SK-N-SH treated with all-trans-retinoic acid at 6 μM for 48 hours (cell line): ENCODE measurements at regions not wholly inside any gene's neighbourhood (a gene's known extent, or its start where the extent isn't known, plus 50 kb on each side); places are given as distances from the start of the nearest gene placed in this dataset.

Experiments used
- ATAC-seq: fragments of 200-7000 bp; cut with Tn5 transposase; 3 replicates; pipeline ENCODE4 v1.9.1; 2020; ENCODE audit warnings: mild to moderate bottlenecking, moderate library complexity
- ARNTL ChIP-seq: fragments of 450-650 bp; formaldehyde crosslinking; IDR thresholded peaks from 2 replicates; pipeline ENCODE4 v1.5.0; 2020; ENCODE audit warnings: low read depth, mild to moderate bottlenecking, moderate library complexity, borderline replicate concordance
- BACH2 ChIP-seq: fragments of 250-450 bp; sonication (Bioruptor Pico); IDR thresholded peaks from 2 replicates; pipeline ENCODE4 v1.9.0; 2021; ENCODE audit warnings: mild to moderate bottlenecking, borderline replicate concordance
- CSDC2 ChIP-seq: fragments of 250-450 bp; sonication (Bioruptor Pico); IDR thresholded peaks from 2 replicates; pipeline ENCODE4 v1.5.0; 2020; ENCODE audit warnings: mild to moderate bottlenecking, moderate library complexity
- ISL1 ChIP-seq: fragments of 250-450 bp; sonication (Bioruptor Pico); IDR thresholded peaks from 2 replicates; pipeline ENCODE4 v2.1.2; 2022; ENCODE audit warnings: mild to moderate bottlenecking, moderate library complexity
- OSR1 ChIP-seq: fragments of 250-450 bp; sonication (Bioruptor Pico); IDR thresholded peaks from 2 replicates; pipeline ENCODE4 v1.8.0; 2022; ENCODE audit warnings: moderate library complexity, mild to moderate bottlenecking, inconsistent platforms
- RARB ChIP-seq: fragments of 250-450 bp; sonication (Bioruptor Pico); IDR thresholded peaks from 2 replicates; pipeline ENCODE4 v1.8.0; 2021; ENCODE audit warnings: mild to moderate bottlenecking, moderate library complexity
- TCF4 ChIP-seq: fragments of 250-450 bp; sonication (Bioruptor Pico); IDR thresholded peaks from 2 replicates; pipeline ENCODE4 v1.8.0; 2021; ENCODE audit warnings: mild to moderate bottlenecking, moderate library complexity, borderline replicate concordance
- TOX ChIP-seq: fragments of 250-450 bp; sonication (Bioruptor Pico); IDR thresholded peaks from 2 replicates; pipeline ENCODE4 v1.8.0; 2021; ENCODE audit warnings: mild to moderate bottlenecking, moderate library complexity, borderline replicate concordance
- ZC3H10 ChIP-seq: fragments of 250-450 bp; sonication (Bioruptor Pico); IDR thresholded peaks from 2 replicates; pipeline ENCODE4 v1.5.1; 2021; ENCODE audit warnings: mild to moderate bottlenecking, moderate library complexity
- ZFP3 ChIP-seq: fragments of 250-450 bp; sonication (Bioruptor Pico); IDR thresholded peaks from 2 replicates; pipeline ENCODE4 v1.5.0; 2020; ENCODE audit warnings: mild to moderate bottlenecking, moderate library complexity
- ZFP30 ChIP-seq: fragments of 450-650 bp; formaldehyde crosslinking; IDR thresholded peaks from 2 replicates; pipeline ENCODE4 v1.5.0; 2022; ENCODE audit warnings: mild to moderate bottlenecking, moderate library complexity
- ZNF565 ChIP-seq: fragments of 450-650 bp; formaldehyde crosslinking; conservative IDR thresholded peaks from 2 replicates; pipeline ENCODE4 v1.5.0; 2020; ENCODE audit warnings: low read depth, mild to moderate bottlenecking, moderate library complexity
- TF ChIP-seq, protein P1 (sequence below): fragments of 250-450 bp; sonication (Bioruptor Pico); IDR thresholded peaks from 2 replicates; pipeline ENCODE4 v1.5.1; 2021; ENCODE audit warnings: mild to moderate bottlenecking, moderate library complexity
- TF ChIP-seq, protein P2 (sequence below): fragments of 250-450 bp; sonication (Bioruptor Pico); IDR thresholded peaks from 2 replicates; pipeline ENCODE4 v1.5.1; 2020; ENCODE audit warnings: low read depth, mild to moderate bottlenecking, moderate library complexity
- TF ChIP-seq, protein P3 (sequence below): fragments of 250-450 bp; sonication (Bioruptor Pico); IDR thresholded peaks from 2 replicates; pipeline ENCODE4 v1.5.0; 2020; ENCODE audit warnings: mild to moderate bottlenecking, moderate library complexity
- TF ChIP-seq, protein P4 (sequence below): fragments of 250-450 bp; sonication (Bioruptor Pico); IDR thresholded peaks from 2 replicates; pipeline ENCODE4 v1.8.0; 2020; ENCODE audit warnings: mild to moderate bottlenecking, moderate library complexity, borderline replicate concordance

DNA sequence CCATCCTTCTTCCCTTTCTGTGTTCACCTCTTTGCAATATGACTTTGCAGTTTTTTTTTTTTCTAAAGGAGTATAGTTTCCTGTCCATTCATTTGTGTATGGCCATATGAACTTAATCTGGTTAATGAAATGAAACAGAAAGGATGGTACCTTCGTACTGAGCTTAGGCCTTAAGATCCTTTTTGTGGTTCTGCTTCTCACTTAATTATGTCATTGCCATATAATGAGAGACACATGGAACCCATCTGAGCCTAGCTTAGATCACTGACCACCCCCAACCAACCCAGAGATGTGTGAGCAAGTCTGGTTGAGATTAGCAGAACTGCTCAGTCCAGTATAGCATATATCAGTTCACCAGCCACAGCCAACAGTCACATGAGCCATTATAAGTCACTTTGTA, 1179.6 kb downstream of the HACE1 start:
- no peak for TF ChIP-seq CSDC2 (CRISPR knock-in tag)
- no peak for TF ChIP-seq TOX (CRISPR knock-in tag)
- no peak for TF ChIP-seq ARNTL
- TF ChIP-seq ZNF565, result no peak
- no peak for TF ChIP-seq TCF4 (CRISPR knock-in tag)
- no peak for TF ChIP-seq BACH2 (CRISPR knock-in tag)
- no peak for ATAC-seq

DNA sequence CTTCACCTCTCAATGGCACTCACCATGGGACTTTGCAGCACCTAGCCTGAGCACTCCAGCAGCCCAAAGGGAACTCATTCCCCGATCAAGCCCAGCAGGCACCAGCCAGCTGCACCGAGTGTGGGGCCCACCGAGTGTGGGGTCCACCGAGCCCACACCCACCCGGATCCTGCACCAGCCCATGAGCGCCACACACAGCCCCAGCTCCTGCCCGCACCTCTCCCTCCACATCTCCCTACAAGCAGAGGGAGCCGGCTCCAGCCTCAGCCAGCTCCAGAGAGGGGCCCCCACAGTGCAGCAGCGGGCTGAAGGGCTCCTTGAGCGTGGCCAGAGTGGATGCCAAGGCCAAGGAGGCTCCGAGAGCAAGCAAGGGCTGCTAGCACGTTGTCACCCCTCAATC, 1182.4 kb downstream of the HACE1 start:
- TF ChIP-seq, protein P1, sequence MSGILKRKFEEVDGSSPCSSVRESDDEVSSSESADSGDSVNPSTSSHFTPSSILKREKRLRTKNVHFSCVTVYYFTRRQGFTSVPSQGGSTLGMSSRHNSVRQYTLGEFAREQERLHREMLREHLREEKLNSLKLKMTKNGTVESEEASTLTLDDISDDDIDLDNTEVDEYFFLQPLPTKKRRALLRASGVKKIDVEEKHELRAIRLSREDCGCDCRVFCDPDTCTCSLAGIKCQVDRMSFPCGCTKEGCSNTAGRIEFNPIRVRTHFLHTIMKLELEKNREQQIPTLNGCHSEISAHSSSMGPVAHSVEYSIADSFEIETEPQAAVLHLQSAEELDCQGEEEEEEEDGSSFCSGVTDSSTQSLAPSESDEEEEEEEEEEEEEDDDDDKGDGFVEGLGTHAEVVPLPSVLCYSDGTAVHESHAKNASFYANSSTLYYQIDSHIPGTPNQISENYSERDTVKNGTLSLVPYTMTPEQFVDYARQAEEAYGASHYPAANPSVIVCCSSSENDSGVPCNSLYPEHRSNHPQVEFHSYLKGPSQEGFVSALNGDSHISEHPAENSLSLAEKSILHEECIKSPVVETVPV (CRISPR knock-in tag), result no peak
- TF ChIP-seq ZC3H10 (CRISPR knock-in tag), result no peak
- ATAC-seq, result no peak

DNA sequence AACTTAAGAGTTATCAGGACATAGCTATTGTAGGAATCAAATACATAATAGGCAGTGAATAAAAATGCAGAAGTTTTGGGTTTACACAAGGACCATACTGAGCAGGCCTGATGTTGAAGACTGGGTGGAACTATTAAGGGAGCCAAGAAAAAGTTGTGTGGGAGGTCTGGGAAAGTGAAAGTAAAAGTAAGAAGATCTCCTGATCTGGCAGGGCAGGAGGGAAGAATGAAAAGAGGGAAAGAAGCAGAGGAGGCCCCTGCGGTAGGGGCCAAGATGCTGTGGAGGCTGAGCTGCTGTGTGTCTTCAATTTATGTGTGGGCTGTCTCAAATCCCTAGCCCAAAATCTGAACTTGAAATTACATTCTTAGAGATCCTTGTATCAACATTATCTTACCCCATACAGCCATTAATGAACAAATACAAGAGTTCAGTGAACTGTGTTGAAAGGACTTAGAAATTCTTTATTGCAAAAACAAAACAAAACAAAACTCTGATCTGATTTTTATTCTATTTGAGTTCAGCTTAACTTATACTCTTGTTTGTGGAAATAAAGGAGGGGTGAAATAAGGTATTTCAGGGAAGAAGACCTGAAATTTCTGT, 1183.8 kb downstream of the HACE1 start:
- ATAC-seq, result no peak
- TF ChIP-seq OSR1 (CRISPR knock-in tag) (no peak), BACH2 (CRISPR knock-in tag) (no peak), CSDC2 (CRISPR knock-in tag) (no peak)
- TF ChIP-seq, protein P1 (CRISPR knock-in tag), result no peak

DNA sequence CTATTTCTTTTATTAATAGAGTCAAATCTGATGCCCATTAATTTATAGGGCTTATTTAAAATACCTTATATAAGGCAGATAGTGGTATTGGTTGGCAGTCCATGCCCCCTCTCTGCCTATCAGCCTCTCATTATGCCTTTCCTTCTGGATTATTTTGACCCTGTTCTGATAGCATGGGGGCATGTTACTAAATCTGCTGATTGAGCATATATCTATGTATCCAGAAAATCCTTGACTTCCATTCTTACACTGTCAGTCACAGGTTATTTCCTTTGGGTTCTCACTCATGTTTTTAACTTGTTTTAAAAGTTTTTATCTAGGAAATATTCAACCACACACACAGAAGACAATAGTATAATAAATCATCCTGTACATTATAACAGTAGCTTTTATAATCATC, 1184.9 kb downstream of the HACE1 start:
- no peak for ATAC-seq

More for the DNA sequence above, 1184.9 kb downstream of the HACE1 start:
- TF ChIP-seq ZFP30 (CRISPR knock-in tag) (no peak), ZFP3 (CRISPR knock-in tag) (no peak), RARB (CRISPR knock-in tag) (no peak), CSDC2 (CRISPR knock-in tag) (no peak), TOX (CRISPR knock-in tag) (no peak), ZC3H10 (CRISPR knock-in tag) (no peak), ISL1 (CRISPR knock-in tag) (no peak)
- TF ChIP-seq, protein P2, sequence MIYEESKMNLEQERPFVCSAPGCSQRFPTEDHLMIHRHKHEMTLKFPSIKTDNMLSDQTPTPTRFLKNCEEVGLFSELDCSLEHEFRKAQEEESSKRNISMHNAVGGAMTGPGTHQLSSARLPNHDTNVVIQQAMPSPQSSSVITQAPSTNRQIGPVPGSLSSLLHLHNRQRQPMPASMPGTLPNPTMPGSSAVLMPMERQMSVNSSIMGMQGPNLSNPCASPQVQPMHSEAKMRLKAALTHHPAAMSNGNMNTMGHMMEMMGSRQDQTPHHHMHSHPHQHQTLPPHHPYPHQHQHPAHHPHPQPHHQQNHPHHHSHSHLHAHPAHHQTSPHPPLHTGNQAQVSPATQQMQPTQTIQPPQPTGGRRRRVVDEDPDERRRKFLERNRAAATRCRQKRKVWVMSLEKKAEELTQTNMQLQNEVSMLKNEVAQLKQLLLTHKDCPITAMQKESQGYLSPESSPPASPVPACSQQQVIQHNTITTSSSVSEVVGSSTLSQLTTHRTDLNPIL (CRISPR knock-in tag), result no peak
- TF ChIP-seq, protein P3, sequence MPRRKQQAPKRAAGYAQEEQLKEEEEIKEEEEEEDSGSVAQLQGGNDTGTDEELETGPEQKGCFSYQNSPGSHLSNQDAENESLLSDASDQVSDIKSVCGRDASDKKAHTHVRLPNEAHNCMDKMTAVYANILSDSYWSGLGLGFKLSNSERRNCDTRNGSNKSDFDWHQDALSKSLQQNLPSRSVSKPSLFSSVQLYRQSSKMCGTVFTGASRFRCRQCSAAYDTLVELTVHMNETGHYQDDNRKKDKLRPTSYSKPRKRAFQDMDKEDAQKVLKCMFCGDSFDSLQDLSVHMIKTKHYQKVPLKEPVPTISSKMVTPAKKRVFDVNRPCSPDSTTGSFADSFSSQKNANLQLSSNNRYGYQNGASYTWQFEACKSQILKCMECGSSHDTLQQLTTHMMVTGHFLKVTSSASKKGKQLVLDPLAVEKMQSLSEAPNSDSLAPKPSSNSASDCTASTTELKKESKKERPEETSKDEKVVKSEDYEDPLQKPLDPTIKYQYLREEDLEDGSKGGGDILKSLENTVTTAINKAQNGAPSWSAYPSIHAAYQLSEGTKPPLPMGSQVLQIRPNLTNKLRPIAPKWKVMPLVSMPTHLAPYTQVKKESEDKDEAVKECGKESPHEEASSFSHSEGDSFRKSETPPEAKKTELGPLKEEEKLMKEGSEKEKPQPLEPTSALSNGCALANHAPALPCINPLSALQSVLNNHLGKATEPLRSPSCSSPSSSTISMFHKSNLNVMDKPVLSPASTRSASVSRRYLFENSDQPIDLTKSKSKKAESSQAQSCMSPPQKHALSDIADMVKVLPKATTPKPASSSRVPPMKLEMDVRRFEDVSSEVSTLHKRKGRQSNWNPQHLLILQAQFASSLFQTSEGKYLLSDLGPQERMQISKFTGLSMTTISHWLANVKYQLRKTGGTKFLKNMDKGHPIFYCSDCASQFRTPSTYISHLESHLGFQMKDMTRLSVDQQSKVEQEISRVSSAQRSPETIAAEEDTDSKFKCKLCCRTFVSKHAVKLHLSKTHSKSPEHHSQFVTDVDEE (CRISPR knock-in tag), result no peak
- TF ChIP-seq, protein P4, sequence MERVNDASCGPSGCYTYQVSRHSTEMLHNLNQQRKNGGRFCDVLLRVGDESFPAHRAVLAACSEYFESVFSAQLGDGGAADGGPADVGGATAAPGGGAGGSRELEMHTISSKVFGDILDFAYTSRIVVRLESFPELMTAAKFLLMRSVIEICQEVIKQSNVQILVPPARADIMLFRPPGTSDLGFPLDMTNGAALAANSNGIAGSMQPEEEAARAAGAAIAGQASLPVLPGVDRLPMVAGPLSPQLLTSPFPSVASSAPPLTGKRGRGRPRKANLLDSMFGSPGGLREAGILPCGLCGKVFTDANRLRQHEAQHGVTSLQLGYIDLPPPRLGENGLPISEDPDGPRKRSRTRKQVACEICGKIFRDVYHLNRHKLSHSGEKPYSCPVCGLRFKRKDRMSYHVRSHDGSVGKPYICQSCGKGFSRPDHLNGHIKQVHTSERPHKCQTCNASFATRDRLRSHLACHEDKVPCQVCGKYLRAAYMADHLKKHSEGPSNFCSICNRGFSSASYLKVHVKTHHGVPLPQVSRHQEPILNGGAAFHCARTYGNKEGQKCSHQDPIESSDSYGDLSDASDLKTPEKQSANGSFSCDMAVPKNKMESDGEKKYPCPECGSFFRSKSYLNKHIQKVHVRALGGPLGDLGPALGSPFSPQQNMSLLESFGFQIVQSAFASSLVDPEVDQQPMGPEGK (CRISPR knock-in tag), result no peak
- TF ChIP-seq, protein P1 (CRISPR knock-in tag), result no peak
